Small intestine (tissue), 7 donors: ENCODE measurements at regions not wholly inside any gene's neighbourhood (a gene's known extent, or its start where the extent isn't known, plus 50 kb on each side); places are given as distances from the start of the nearest gene placed in this dataset.

Experiments used
- DNase-seq, 2 donors: peaks; one replicate each; pipeline versions ENCODE4 v3.0.0 to v3.0.0-alpha.2; 2013
- FAIRE-seq: peaks from 2 replicates; lab custom pipeline; 2012; peaks lifted over from hg19 to GRCh38; lab: Jason Lieb, UNC
- H3K27ac ChIP-seq, 3 donors: one replicate each; pipeline ENCODE4 v1.5.1; 2013; ENCODE audit warnings: low read length in 2 of 3, mild to moderate bottlenecking in 2 of 3, control low read depth in 1 of 3, inconsistent platforms in 1 of 3, low read depth in 1 of 3, moderate library complexity in 1 of 3
- H3K27me3 ChIP-seq, 3 donors: one replicate each; pipeline ENCODE4 v1.6.1; 2013; ENCODE audit warnings: low read length in 3 of 3, inconsistent platforms in 1 of 3; ENCODE audit not compliant: control insufficient read depth in 3 of 3, insufficient read depth in 3 of 3
- H3K36me3 ChIP-seq, 3 donors: one replicate each; pipeline ENCODE4 v1.6.1; 2013; ENCODE audit warnings: low read length in 3 of 3, inconsistent platforms in 1 of 3, low read depth in 1 of 3, mild to moderate bottlenecking in 1 of 3, moderate library complexity in 1 of 3; ENCODE audit not compliant: control insufficient read depth in 3 of 3, insufficient read depth in 2 of 3
- H3K4me1 ChIP-seq, 3 donors: one replicate each; pipeline ENCODE4 v1.6.1; 2013; ENCODE audit warnings: low read length in 2 of 3, inconsistent platforms in 1 of 3, low read depth in 1 of 3, mild to moderate bottlenecking in 1 of 3, moderate library complexity in 1 of 3; ENCODE audit not compliant: control insufficient read depth in 3 of 3, insufficient read depth in 2 of 3
- H3K4me3 ChIP-seq, 3 donors: one replicate each; pipeline ENCODE4 v1.5.1; 2013; ENCODE audit warnings: low read length in 3 of 3, control low read depth in 1 of 3, inconsistent platforms in 1 of 3, low read depth in 1 of 3, mild to moderate bottlenecking in 1 of 3, moderate library complexity in 1 of 3
- H3K9me3 ChIP-seq, 2 donors: one replicate each; pipeline ENCODE4 v1.6.1; 2013; ENCODE audit warnings: low read depth in 1 of 2, low read length in 1 of 2; ENCODE audit not compliant: control insufficient read depth in 2 of 2, insufficient read depth in 1 of 2
- WGBS, 3 donors: extraction: QIAGEN DNeasy Blood & Tissue Kit; methylation state at CpG; one replicate each; pipeline ENCODE4 v1.1.7; 2013; 5-methylcytosine and 5-hydroxymethylcytosine counted together
- donor health status: healthy with polysubstance abuse.
- donor health status: control.
- donor health status: control.
- donor health status: Bipolar disorder and iron deficiency.
- donor health status: healthy.

DNA sequence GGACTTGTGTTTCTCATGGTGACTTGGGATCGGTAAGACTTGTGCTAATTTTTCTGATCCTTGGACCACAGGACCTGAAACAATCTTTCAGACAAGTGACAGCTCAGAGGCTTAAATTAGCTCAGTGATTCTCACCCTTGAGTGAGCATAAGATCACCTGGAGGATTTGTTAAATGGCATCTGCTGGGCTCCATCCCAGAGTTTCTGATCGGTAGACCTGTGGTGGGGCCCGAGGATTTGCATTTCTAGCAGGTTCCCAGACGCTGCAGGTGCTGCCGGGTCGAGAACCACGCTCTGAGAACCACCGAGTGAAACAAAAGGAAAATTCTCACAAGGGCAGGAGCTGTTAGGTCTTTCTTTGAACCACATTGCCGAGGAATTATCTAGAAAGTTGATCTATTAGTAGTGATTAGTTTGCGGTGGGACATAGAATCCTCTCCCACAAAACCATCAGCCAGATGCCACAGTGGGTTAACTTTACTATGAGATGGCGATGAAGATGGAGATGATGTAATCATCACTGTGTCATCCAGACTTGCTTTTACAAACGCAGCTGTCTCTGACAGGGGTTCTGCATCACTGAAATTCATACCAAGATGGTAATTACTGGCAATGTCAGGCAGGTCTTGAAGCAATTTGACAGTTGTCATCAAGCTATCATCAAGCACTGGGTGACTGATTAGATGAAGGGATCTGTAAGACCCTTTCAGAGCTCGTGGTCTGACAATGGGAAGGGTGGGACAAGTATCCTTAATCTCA, 184.0 kb downstream of the AACS start:
- 64 to 73% (median 69%) methylated on average over 13 of the region's 13 CpGs for WGBS, 3 donors
- H3K27me3 ChIP-seq: peaks cover 0 to 7% (median 4%) of the 10 kb centered on the region in 3 donors
- H3K4me3 ChIP-seq: no peak overlapping the region
- no peaks in the 10 kb centered on the region for H3K36me3 ChIP-seq
- no peaks in the 10 kb centered on the region for H3K4me1 ChIP-seq
- H3K9me3 ChIP-seq: no peaks in the 10 kb centered on the region
- FAIRE-seq (no peak), DNase-seq (no peak)
- no peak overlapping the region for H3K27ac ChIP-seq

DNA sequence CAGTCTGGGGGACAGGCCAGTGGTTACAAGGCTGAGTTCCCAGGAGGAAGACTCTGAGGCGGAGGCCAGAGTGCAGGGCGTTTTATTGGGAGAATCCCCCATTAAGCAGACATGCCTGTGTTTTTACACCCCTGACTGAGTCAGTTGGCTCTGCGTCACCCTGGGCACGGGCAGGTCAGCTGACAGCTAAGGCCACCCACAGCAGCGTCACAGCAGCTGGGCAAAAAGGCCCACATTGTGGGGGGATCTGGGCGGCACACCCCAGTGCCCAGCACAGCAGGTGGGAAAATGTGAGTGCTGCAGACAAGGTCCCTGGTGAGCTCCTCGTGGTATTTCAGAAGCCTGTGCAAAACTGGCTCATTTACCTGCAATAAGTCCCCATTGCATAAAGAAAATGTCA, 184.7 kb downstream of the AACS start:
- Histone ChIP-seq H3K4me1 (no peaks in the 10 kb centered on the region), H3K4me3 (no peak overlapping the region), H3K9me3 (no peaks in the 10 kb centered on the region), H3K36me3 (no peaks in the 10 kb centered on the region), H3K27ac (no peak overlapping the region), H3K27me3 (peaks cover 0 to 7% (median 4%) of the 10 kb centered on the region in 3 donors)
- WGBS, 3 donors: 73 to 80% (median 78%) methylated on average over 7 of the region's 7 CpGs
- FAIRE-seq (no peak), DNase-seq (no peak)

DNA sequence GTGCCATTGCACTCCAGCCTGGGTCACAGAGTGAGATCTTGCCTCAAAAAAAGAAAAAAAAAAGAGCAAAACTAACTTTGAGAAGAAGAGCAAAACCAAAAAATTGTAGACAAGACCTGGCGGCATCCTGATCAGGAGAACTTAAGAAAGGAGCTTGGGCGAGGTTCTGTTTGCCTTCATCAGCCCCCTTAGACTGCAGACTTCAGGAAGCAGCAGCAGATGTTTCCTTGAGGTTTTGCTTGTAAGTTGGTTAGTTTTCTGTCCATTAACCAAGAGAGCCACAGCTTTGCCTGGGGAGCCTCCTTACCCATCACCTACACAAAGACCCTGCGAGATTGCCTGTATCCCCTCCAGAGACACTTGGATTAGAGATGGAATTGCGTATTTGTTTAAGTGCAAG, 189.0 kb downstream of the AACS start:
- Histone ChIP-seq H3K4me3 (no peak overlapping the region), H3K4me1 (no peaks in the 10 kb centered on the region), H3K27ac (no peak overlapping the region), H3K9me3 (no peaks in the 10 kb centered on the region), H3K36me3 (no peaks in the 10 kb centered on the region), H3K27me3 (no peaks in the 10 kb centered on the region)
- 68 to 86% (median 75%) methylated on average over 4 of the region's 4 CpGs for WGBS, 3 donors
- no peak for DNase-seq
- no peak for FAIRE-seq

DNA sequence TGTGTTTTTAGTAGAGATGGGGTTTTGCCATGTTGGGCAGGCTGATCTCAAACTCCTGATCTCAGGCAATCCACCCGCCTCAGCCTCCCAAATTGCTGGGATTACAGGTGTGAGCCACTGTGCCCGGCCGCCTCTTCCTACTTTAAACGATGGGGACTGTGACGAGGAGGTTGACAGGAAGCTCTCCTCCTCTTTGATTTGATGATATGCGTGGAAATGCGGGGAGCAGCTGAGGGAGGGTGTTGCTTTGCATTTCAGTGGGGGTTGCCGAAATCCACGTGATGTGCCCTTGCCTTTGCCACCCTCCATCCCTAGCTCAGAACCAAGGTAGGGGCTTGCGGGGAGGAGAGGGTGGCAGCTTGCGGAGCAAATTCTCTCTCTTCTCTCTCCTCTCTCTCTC, 189.6 kb downstream of the AACS start:
- H3K27ac ChIP-seq: no peak overlapping the region
- H3K9me3 ChIP-seq: no peaks in the 10 kb centered on the region
- no peaks in the 10 kb centered on the region for H3K36me3 ChIP-seq
- H3K27me3 ChIP-seq: no peaks in the 10 kb centered on the region
- no peaks in the 10 kb centered on the region for H3K4me1 ChIP-seq
- no peak overlapping the region for H3K4me3 ChIP-seq
- no peak for FAIRE-seq
- 71 to 81% (median 76%) methylated on average over 11 of the region's 11 CpGs for WGBS, 3 donors
- no peak for DNase-seq

DNA sequence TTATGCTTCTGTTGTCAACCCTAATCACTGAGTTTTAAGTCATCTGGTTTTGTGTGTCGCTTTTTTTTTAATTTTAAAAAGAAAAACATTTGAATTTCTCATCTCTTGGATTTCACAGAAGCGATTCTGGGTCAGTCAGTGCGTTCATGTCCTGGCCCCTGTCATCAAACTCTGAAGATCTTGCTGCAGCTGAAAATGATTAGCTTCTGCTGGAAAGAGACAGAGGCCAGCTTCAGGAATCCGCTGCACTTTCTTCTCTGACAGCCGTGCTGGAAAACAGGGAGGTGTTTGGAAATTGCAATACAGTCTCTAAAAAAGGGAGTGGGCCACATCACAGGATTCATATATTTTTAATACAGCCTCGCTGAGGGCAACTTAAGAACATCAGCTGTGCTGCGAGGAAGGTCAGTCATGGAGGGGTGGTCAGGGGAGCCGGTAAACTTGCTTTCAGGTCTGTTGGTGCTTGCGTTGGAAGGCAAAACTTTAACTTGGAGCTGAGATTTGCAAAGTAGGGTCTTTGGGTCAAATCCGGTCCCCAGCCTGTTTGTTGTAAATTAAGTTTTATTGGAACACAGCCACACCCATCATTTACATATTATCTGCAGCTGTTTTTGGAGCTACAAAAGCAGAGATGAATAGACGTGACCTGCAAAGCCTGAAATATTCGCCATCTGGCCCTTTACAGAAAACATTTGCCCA, 190.8 kb downstream of the AACS start:
- FAIRE-seq: no peak
- Histone ChIP-seq H3K4me1 (no peaks in the 10 kb centered on the region), H3K27me3 (no peaks in the 10 kb centered on the region), H3K4me3 (no peak overlapping the region), H3K9me3 (no peaks in the 10 kb centered on the region), H3K27ac (no peak overlapping the region), H3K36me3 (no peaks in the 10 kb centered on the region)
- WGBS, 3 donors: 63 to 69% (median 67%) methylated on average over 12 of the region's 12 CpGs
- DNase-seq: no peak

DNA sequence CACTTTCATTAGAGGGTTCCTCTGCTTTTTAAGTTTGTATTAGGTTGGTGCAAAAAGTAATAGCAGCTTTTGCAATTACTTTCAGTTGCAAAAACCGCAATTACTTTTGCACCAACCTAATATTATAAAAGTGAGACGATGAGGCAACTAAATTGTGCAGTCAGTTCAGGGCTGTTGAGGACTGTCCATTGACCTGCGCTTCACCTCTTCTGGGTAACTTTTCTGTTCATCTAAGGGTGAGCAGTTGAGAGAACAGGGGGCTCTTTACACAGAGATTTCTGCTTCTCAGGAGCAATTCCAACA, 191.3 kb downstream of the AACS start:
- DNase-seq: no peak
- no peak overlapping the region for H3K4me3 ChIP-seq
- no peak overlapping the region for H3K27ac ChIP-seq
- no peaks in the 10 kb centered on the region for H3K36me3 ChIP-seq
- no peaks in the 10 kb centered on the region for H3K27me3 ChIP-seq
- no peak for FAIRE-seq
- no peaks in the 10 kb centered on the region for H3K9me3 ChIP-seq
- WGBS, 3 donors: 77 to 85% (median 83%) methylated on average over 3 of the region's 3 CpGs
- H3K4me1 ChIP-seq: no peaks in the 10 kb centered on the region

GRCh38 chr12:125259178-125259867, 194.1 kb downstream of the AACS start:
- 71 to 88% (median 81%) methylated on average over 15 of the region's 15 CpGs for WGBS, 3 donors
- H3K4me1 ChIP-seq: no peaks in the 10 kb centered on the region
- FAIRE-seq: no peak
- no peak for DNase-seq
- no peak overlapping the region for H3K27ac ChIP-seq
- no peaks in the 10 kb centered on the region for H3K27me3 ChIP-seq
- no peaks in the 10 kb centered on the region for H3K36me3 ChIP-seq
- H3K9me3 ChIP-seq: peaks cover 0 to 5% of the 10 kb centered on the region in 2 donors
- no peak overlapping the region for H3K4me3 ChIP-seq

DNA sequence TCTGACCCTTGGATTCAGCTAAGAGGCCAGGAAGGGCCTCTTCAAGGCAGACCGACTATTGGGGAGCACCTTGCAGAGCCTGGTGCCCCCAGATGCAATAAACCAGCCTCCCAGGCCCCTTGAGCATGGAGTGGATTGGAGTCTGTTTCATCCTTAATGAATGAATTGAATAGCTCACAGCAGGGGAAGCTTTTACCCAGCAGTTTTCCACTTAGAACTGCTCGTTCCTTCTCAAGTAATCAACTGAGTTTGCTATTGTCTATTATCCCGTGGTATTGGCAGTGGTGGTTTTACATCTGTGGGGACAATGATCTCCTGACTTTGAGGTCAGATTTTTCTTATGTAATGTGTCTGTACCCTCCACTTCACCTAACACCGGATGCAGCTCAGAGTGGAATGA, 197.6 kb downstream of the AACS start:
- no peak overlapping the region for H3K27ac ChIP-seq
- H3K36me3 ChIP-seq: no peaks in the 10 kb centered on the region
- H3K9me3 ChIP-seq: peaks cover 0 to 5% of the 10 kb centered on the region in 2 donors
- DNase-seq: no peak
- H3K4me3 ChIP-seq: no peak overlapping the region
- H3K4me1 ChIP-seq: no peaks in the 10 kb centered on the region
- 53 to 61% (median 57%) methylated on average over 4 of the region's 4 CpGs for WGBS, 3 donors
- FAIRE-seq: no peak
- no peaks in the 10 kb centered on the region for H3K27me3 ChIP-seq
